ENCODE measurements at regions not wholly inside any gene's neighbourhood (a gene's known extent, or its start where the extent isn't known, plus 50 kb on each side); places are given as distances from the start of the nearest gene placed in this dataset.

DNA sequence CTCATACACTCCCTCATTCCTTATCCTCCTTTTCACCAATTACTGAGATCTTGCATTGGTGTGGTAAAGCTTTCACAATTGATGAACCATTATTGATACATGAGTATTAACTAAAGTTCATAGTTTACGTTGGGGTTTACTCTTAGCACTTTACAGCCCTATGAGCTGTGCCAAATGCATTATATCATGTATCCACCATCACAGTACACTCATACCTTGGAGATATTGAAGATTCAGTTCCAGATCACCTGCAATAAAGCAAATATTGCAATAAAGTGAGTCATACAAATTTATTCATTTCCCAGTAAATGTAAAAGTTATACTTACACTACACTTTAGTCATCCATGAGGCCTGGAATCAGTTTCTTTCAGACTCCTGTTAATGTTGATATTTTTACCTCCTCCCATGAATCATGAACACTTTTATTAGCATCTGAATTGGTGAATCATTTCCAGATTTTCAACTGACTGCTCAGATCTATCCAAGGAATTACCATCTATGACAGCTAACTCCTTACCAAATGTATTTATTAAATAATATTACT lies 546.6 kb upstream of the PTPRD start:
- Histone ChIP-seq H3K9ac (ENCODE audit: low read depth, low read length) (no peak overlapping the region), H3K18ac (ENCODE audit: low read depth, low read length) (no peak overlapping the region), H3K4me3 (ENCODE audit: insufficient read depth, low read depth, low read length) (no peak overlapping the region), H3K36me3 (ENCODE audit: control insufficient read depth, insufficient read depth, low read length) (no peaks in the 10 kb centered on the region), H3K56ac (ENCODE audit: extremely low read depth, insufficient read depth, low read length) (no peak overlapping the region), H2BK5ac (ENCODE audit: low read depth, low read length, poor library complexity, severe bottlenecking) (no peak overlapping the region), H3K9me1 (ENCODE audit: insufficient read depth, low read length) (no peaks in the 10 kb centered on the region), H2AK5ac (ENCODE audit: low read depth, low read length) (no peak overlapping the region), H3K27ac (ENCODE audit: insufficient read depth, low read length) (no peak overlapping the region), H4K5ac (ENCODE audit: low read depth, low read length) (no peak overlapping the region), H3K79me1 (ENCODE audit: low read depth in 1 of 2, low read length in 2 of 2) (no peaks in the 10 kb centered on the region), H3K9me3 (ENCODE audit: control insufficient read depth, insufficient read depth, low read length) (peaks cover 12% of the 10 kb centered on the region), H3K27me3 (ENCODE audit: control insufficient read depth, insufficient read depth, low read length) (no peaks in the 10 kb centered on the region), H2BK15ac (ENCODE audit: low read depth, low read length) (no peak overlapping the region), H4K91ac (ENCODE audit: insufficient read depth, low read depth, low read length) (no peak overlapping the region), H2BK120ac (ENCODE audit: low read depth, low read length) (no peak overlapping the region), H3K4ac (ENCODE audit: low read depth, low read length) (no peak overlapping the region), H2BK20ac (ENCODE audit: low read depth, low read length) (no peak overlapping the region), H4K20me1 (ENCODE audit: insufficient read depth, low read length) (no peaks in the 10 kb centered on the region), H3K4me1 (ENCODE audit: control insufficient read depth, insufficient read depth, low read length) (no peaks in the 10 kb centered on the region), H4K8ac (ENCODE audit: low read depth in 2 of 2, low read length in 2 of 2) (no peak overlapping the region), H3K14ac (replicated peaks; ENCODE audit: low read depth, low read length) (no peak overlapping the region), H3K23ac (ENCODE audit: low read depth, low read length) (no peak overlapping the region), H2AK9ac (replicated peaks; ENCODE audit: low read depth, low read length, poor library complexity) (no peak overlapping the region), H3K4me2 (ENCODE audit: low read depth, low read length) (no peak overlapping the region), H2AFZ (replicated peaks; ENCODE audit: low read length, poor library complexity) (no peak overlapping the region)
- WGBS, 2 experiments (ENCODE audit: extremely low coverage in 2 of 2, insufficient read length in 1 of 2) = no CpG with 5 or more reads among the region's 1 CpG
- dilution Hi-C loops (cut with HindIII; ENCODE audit: low sequenced_read_pairs, unreplicated experiment) = no loop called here
- in situ Hi-C loops (cut with MboI; ENCODE audit: low sequenced_read_pairs) = no loop called here
- BruUV-seq (replicated peaks) = no TSS peak
- intact Hi-C loops (cut with micrococcal nuclease) = no loop called here
- TF ChIP-seq SMC3 (IDR thresholded peaks at IDR 0.05; ENCODE audit: low read depth, low read length) (no peak), RAD21 (IDR thresholded peaks at IDR 0.05; ENCODE audit: low read length) (no peak), POLR2A (IDR thresholded peaks at IDR 0.05; ENCODE audit: low read depth, low read length) (no peak), MXI1 (IDR thresholded peaks at IDR 0.05; ENCODE audit: borderline replicate concordance, low read depth, low read length) (no peak), BHLHE40 (IDR thresholded peaks at IDR 0.05; ENCODE audit: low read depth, low read length) (no peak), CEBPB (IDR thresholded peaks at IDR 0.05; ENCODE audit: low read depth, low read length) (no peak), RFX5 (IDR thresholded peaks at IDR 0.05; ENCODE audit: low read depth, low read length) (no peak), NFE2L2 (IDR thresholded peaks at IDR 0.05; ENCODE audit: low read depth, low read length) (no peak), RCOR1 (IDR thresholded peaks at IDR 0.05; ENCODE audit: insufficient replicate concordance, low read length) (no peak), CHD1 (IDR thresholded peaks at IDR 0.05; ENCODE audit: low read depth, low read length) (no peak), MAFK (IDR thresholded peaks at IDR 0.05; ENCODE audit: low read depth, low read length) (no peak), MAZ (IDR thresholded peaks at IDR 0.05; ENCODE audit: borderline replicate concordance, low read depth, low read length) (no peak), FOS (IDR thresholded peaks at IDR 0.05; ENCODE audit: low read depth, low read length) (no peak)
- TF ChIP-seq, protein P1, sequence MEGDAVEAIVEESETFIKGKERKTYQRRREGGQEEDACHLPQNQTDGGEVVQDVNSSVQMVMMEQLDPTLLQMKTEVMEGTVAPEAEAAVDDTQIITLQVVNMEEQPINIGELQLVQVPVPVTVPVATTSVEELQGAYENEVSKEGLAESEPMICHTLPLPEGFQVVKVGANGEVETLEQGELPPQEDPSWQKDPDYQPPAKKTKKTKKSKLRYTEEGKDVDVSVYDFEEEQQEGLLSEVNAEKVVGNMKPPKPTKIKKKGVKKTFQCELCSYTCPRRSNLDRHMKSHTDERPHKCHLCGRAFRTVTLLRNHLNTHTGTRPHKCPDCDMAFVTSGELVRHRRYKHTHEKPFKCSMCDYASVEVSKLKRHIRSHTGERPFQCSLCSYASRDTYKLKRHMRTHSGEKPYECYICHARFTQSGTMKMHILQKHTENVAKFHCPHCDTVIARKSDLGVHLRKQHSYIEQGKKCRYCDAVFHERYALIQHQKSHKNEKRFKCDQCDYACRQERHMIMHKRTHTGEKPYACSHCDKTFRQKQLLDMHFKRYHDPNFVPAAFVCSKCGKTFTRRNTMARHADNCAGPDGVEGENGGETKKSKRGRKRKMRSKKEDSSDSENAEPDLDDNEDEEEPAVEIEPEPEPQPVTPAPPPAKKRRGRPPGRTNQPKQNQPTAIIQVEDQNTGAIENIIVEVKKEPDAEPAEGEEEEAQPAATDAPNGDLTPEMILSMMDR (conservative IDR thresholded peaks at IDR 0.05; ENCODE audit: low read depth, low read length) = no peak
- TF ChIP-seq, protein P2, sequence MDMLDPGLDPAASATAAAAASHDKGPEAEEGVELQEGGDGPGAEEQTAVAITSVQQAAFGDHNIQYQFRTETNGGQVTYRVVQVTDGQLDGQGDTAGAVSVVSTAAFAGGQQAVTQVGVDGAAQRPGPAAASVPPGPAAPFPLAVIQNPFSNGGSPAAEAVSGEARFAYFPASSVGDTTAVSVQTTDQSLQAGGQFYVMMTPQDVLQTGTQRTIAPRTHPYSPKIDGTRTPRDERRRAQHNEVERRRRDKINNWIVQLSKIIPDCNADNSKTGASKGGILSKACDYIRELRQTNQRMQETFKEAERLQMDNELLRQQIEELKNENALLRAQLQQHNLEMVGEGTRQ (IDR thresholded peaks at IDR 0.05; ENCODE audit: low read depth, low read length) = no peak
- no peak for DNase-seq
- ChIA-PET CTCF (no interaction called here), POLR2A (ENCODE audit: unreplicated experiment) (no interaction called here)
- ATAC-seq (ENCODE audit: low read depth) = no peak

All from IMR-90 (cell line).